Fibroblast of skin of scalp (primary cell): ENCODE measurements at regions not wholly inside any gene's neighbourhood (a gene's known extent, or its start where the extent isn't known, plus 50 kb on each side); places are given as distances from the start of the nearest gene placed in this dataset.
A peak's percentile ranks its signal among the peaks of the same experiment; 100 is the strongest.

ENCODE experiments used
- DNase-seq: peaks from one replicate; pipeline ENCODE4 v3.0.0-alpha.2; 2013

GRCh38 chr17:33516645-33517044 is 223.6 kb upstream of the ASIC2 start:
- no peak for DNase-seq

- DNase-seq: no peak
Observed at GRCh38 chr17:33517746-33518145, 224.7 kb upstream of the ASIC2 start.

GRCh38 chr17:33519692-33520091 is 226.6 kb upstream of the ASIC2 start:
- DNase-seq: no peak

GRCh38 chr17:33520426-33521330 is 227.6 kb upstream of the ASIC2 start:
- DNase-seq: peak; percentile 24

GRCh38 chr17:33521784-33522183 is 228.7 kb upstream of the ASIC2 start:
- no peak for DNase-seq

GRCh38 chr17:33522623-33523022 is 229.5 kb upstream of the ASIC2 start:
- DNase-seq: no peak

GRCh38 chr17:33523577-33523981 is 230.5 kb upstream of the ASIC2 start:
- peak; percentile 6 for DNase-seq

GRCh38 chr17:33525186-33525585 is 232.1 kb upstream of the ASIC2 start:
- no peak for DNase-seq

GRCh38 chr17:33526717-33527116 is 233.6 kb upstream of the ASIC2 start:
- no peak for DNase-seq

- no peak for DNase-seq
Observed at GRCh38 chr17:33527290-33527689, 234.2 kb upstream of the ASIC2 start.

- no peak for DNase-seq
Observed at GRCh38 chr17:33528846-33529245, 235.8 kb upstream of the ASIC2 start.

- DNase-seq: no peak
Observed at GRCh38 chr17:33529816-33530215, 236.7 kb upstream of the ASIC2 start.

GRCh38 chr17:33531311-33531710 is 238.2 kb upstream of the ASIC2 start:
- DNase-seq: no peak

- no peak for DNase-seq
Observed at GRCh38 chr17:33534087-33534486, 241.0 kb upstream of the ASIC2 start.

GRCh38 chr17:33545124-33545523 is 252.0 kb upstream of the ASIC2 start:
- DNase-seq: no peak

GRCh38 chr17:33550261-33550660 is 257.2 kb upstream of the ASIC2 start:
- DNase-seq: no peak

GRCh38 chr17:33551075-33551474 is 258.0 kb upstream of the ASIC2 start:
- DNase-seq: no peak

GRCh38 chr17:33551911-33552310 is 258.8 kb upstream of the ASIC2 start:
- DNase-seq: no peak

- peak; percentile 74 for DNase-seq
Observed at GRCh38 chr17:33560165-33560564, 267.1 kb upstream of the ASIC2 start.

GRCh38 chr17:33560871-33561270 is 267.8 kb upstream of the ASIC2 start:
- no peak for DNase-seq

GRCh38 chr17:33561569-33562334 is 268.7 kb upstream of the ASIC2 start:
- peak; percentile 40 for DNase-seq

- DNase-seq: no peak
Observed at GRCh38 chr17:33562792-33563191, 269.7 kb upstream of the ASIC2 start.

- no peak for DNase-seq
Observed at GRCh38 chr17:33564146-33564545, 271.1 kb upstream of the ASIC2 start.

GRCh38 chr17:33567223-33567622 is 274.1 kb upstream of the ASIC2 start:
- no peak for DNase-seq
